ENCODE measurements at regions not wholly inside any gene's neighbourhood (a gene's known extent, or its start where the extent isn't known, plus 50 kb on each side); places are given as distances from the start of the nearest gene placed in this dataset.

DNA sequence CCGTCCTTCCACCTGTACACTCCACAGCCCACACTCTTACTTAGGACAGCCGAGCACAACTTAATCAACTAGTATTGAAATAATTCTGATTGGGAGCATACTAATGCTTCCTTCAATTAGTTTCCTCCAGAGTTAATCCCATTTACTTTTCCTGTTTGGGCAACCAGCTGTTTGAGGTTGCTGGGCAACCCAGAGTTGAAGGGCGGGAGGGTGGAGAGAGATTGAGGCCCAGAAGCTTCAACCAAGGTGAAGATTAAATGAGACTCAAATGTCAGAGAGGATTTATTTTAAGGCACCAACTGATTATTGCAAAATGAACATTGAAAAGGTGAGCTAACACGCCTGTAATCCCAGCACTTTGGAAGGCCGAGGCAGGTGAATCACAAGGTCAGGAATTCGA, 428.5 kb upstream of the SEMA6D start:
- TF ChIP-seq, protein P1, sequence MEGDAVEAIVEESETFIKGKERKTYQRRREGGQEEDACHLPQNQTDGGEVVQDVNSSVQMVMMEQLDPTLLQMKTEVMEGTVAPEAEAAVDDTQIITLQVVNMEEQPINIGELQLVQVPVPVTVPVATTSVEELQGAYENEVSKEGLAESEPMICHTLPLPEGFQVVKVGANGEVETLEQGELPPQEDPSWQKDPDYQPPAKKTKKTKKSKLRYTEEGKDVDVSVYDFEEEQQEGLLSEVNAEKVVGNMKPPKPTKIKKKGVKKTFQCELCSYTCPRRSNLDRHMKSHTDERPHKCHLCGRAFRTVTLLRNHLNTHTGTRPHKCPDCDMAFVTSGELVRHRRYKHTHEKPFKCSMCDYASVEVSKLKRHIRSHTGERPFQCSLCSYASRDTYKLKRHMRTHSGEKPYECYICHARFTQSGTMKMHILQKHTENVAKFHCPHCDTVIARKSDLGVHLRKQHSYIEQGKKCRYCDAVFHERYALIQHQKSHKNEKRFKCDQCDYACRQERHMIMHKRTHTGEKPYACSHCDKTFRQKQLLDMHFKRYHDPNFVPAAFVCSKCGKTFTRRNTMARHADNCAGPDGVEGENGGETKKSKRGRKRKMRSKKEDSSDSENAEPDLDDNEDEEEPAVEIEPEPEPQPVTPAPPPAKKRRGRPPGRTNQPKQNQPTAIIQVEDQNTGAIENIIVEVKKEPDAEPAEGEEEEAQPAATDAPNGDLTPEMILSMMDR (IDR thresholded peaks at IDR 0.05; ENCODE audit: low read depth, low read length, poor library complexity, severe bottlenecking), result no peak
- no peak for TF ChIP-seq EZH2phosphoT487 (IDR thresholded peaks at IDR 0.05; ENCODE audit: borderline replicate concordance, low read length)
